Stimulated activated CD8-positive, alpha-beta memory T cell treated with anti-CD3 and anti-CD28 coated beads, Interleukin-7, amount 100 ng/mL, for 4 hours (primary cell): ENCODE measurements at regions not wholly inside any gene's neighbourhood (a gene's known extent, or its start where the extent isn't known, plus 50 kb on each side); places are given as distances from the start of the nearest gene placed in this dataset.
"Not testable (repeated sequence)": the region's sequence is repeated elsewhere in the genome, so short reads cannot be mapped to it uniquely, and the experiment has no call there.

Source experiments
- DNase-seq, 2 donors: peaks; one replicate each; pipeline ENCODE4 v3.0.0-alpha.2; 2020; ENCODE audit warnings: low read depth in 2 of 2

GRCh38 chr5:92633875-92634487 lies 947.0 kb downstream of the NR2F1-AS1 start:
- no peak for DNase-seq

- no peak for DNase-seq
Observed at GRCh38 chr5:92633176-92633575, 947.8 kb downstream of the NR2F1-AS1 start.

- DNase-seq = not testable (repeated sequence)
Observed at GRCh38 chr5:92631237-92631701, 949.8 kb downstream of the NR2F1-AS1 start.

- no peak for DNase-seq
Observed at GRCh38 chr5:92629574-92629973, 951.4 kb downstream of the NR2F1-AS1 start.

GRCh38 chr5:92629000-92629399 lies 952.0 kb downstream of the NR2F1-AS1 start:
- no peak for DNase-seq

DNA sequence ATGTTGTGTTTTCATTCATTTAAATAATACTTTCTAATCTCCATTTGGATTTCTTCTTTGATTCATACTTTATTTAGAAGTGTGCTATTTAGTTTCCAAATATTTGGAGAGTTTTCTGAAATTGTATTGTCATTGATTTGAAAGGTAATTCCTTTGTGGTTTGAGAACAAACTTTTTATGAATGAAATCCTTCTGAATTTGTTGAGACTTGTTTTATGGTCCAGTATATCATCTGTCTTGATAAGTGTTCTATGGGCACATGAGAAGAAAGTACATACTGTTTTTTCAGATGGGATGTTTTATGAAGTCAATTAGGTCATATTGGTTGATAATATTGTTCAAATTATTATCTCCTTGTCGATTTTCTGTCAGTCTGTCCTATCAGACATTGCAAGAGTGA lies 953.8 kb downstream of the NR2F1-AS1 start:
- DNase-seq = no peak

DNA sequence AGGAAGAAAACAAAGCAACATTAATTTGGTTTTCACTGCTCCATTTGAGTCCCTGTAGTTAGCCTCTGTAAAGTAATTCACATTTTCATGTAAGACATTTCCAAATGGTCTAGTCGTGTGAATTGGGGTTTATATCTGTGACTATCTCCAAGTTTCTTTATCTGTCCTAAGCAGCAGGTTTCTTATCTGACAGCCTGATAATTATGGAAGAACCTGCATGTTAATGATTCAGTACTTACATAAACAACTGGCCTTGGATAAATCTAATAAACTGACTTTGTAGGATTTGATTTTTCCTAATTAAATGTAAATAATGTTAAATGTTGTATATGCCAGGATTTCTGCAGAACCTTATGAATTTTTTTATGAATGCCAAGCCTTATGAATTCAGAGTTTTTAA lies 964.9 kb downstream of the NR2F1-AS1 start:
- no peak for DNase-seq

DNA sequence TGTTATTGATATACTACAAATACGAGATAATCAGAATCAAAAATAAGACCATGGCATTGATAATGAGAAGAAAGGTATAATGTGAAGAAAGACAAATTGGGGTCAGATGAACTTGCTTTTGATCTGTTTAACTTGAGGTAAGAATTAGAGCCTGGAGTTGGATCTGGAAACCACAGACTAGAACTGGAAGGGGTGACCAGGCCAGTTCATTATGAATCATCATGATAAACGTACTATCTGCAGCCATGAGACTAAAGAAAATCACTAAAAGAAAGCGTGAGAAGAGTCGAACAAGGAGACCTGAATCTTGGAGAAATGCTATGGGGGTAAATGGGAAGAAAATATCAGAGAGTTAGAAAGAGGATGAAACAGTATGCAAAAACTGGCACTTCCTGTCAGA lies 967.5 kb downstream of the NR2F1-AS1 start:
- no peak for DNase-seq

DNA sequence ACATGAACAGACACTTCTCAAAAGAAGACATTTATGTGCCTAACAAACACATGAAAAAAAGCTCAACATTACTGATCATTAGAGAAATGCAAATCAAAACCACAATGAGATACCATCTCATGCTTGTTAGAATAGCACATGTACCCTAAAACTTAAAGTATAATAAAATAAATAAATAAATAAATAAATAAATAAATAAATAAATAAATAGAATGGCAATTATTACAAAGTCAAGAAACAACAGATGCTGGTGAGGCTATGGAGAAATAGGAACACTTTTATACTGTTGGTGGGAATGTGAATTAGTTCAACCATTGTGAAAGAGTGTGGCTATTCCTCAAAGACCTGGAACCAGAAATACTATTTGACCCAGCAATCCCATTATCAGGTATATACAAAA lies 970.6 kb downstream of the NR2F1-AS1 start:
- DNase-seq = not testable (repeated sequence)

- DNase-seq = no peak
Observed at GRCh38 chr5:92605591-92605990, 975.4 kb downstream of the NR2F1-AS1 start.

DNA sequence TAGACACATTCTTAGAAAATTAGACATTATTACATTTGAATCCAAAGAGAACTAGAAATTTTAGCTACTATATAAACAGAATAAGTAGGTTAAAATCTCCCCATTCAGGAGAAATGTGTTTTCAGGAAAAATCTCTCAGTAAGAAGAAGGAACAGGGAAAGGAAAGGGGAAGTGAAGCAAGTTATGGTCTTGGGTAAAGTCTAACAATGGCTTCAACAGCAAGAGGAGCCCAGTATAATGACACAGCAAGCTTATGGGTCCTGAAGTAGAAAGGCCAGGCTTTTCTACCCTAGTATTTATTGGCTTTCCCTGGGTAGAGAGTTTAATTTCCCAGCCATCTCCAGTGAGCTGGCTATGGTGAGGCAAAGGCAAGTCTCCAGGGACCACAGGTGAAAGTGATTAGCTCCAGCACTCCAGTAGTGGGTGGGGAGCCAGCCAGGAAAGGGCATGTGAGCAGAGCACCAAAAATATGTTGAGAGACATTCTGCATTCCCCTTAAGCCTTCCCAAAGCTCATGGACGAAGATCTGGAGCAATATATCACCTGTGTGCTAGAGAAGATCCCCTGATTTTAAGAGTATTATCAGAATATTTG lies 981.7 kb downstream of the NR2F1-AS1 start:
- no peak for DNase-seq

GRCh38 chr5:92594031-92594430 lies 987.0 kb downstream of the NR2F1-AS1 start:
- DNase-seq = no peak

DNA sequence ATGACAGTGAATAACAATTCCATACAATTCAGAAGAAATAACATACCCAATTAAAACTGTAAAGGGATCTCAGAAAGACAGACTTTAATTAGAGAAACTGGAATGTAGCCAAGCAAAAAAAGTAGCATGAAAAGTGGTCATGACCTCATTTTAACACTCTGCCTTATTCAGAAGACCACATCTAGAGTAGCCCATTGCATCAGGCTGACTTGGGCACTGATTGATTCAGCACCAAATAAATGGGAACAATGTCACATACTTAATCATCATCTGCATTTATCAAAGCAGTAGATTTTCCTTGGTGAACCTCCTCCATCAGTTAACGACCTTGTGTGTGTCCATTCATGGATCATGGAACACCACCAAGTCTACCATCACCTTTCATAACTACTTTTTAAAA lies 992.1 kb downstream of the NR2F1-AS1 start:
- no peak for DNase-seq

DNA sequence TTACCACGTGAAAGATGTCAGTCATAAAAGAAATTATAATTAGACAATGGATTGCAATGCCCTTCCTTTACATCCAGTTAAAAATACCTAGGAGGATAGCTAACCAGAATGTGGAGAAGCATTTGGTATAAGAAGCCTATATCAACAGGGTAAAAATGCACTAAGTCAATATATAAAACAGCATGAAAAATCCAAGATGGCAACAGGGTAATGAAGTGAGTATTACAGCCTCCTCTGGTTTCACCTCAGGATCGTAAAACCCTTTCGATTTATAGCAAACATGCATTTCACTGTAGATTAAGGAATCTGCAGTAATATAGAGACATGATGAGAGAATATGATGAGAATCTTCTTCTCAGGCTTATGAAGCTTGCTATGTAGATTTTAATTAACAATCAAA lies 999.3 kb downstream of the NR2F1-AS1 start:
- DNase-seq = no peak

DNA sequence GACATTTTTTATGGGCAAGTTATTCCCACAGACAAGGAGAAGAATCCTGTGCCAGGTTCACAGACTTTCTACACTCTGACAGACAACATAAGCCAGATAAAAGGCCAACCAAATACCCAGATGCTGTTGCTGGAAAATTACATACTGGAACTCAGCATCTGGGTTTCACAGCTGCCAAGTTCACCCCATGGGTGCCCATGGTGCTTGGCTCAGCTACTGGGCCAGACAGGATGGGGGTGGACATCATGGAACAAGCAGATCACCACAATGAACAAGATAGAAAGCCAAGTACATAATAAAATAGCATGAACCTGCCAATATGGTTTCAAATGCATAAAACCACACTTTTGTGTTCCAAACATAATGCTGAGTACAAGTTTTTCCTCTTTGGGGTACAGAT lies 999.8 kb downstream of the NR2F1-AS1 start:
- no peak for DNase-seq

- DNase-seq = no peak
Observed at GRCh38 chr5:92580814-92581213, 1000.2 kb downstream of the NR2F1-AS1 start.

DNA sequence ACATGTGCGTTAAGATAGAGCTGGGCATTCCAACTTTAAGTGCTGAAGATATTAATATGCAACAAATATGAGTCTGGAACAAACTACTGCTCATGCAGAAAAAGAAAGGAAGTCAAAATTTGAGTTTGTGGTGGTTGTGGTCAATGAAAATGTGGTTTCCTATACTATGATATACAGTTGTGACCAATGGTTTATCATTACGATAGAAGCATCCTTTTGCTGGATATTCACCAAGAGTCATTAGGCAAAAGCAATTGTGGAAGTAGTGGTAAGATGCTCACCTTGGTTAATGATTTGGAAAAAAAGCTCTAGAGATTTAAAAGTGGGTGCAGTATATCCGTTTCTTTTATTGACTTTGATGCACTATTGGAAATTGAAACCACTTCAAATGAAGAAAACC lies 1007.0 kb downstream of the NR2F1-AS1 start:
- no peak for DNase-seq

- DNase-seq = no peak
Observed at GRCh38 chr5:92568522-92568921, 1012.5 kb downstream of the NR2F1-AS1 start.

DNA sequence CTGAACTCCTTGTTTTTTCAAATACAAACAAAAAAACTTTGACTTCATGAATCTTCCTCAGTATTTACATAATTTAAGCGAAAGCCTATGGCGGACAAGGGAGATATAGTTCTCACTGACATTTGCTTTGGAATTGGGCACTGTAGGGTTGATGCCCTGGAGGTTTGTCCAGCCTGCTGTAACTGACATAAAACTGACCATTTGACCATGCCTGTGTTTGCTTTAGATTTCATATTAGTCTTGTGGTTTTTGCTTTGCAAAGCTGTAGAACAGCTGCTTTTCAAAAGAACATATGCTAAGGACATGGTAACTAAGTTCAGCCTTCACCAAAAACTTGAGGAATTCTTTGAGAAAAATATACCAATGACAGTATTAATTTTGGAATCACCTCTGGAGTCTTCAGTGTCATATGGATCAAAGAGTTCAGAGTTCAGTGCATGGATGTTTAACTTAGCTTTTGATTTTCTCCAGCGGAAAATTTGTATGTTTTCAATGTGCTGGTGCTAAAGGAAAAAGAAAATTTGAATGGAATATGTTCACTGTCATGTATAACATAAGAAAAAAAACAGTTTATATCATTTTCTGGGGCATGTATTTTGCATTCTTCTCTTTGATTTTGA lies 1013.1 kb downstream of the NR2F1-AS1 start:
- no peak for DNase-seq

- no peak for DNase-seq
Observed at GRCh38 chr5:92566113-92566786, 1014.8 kb downstream of the NR2F1-AS1 start.

DNA sequence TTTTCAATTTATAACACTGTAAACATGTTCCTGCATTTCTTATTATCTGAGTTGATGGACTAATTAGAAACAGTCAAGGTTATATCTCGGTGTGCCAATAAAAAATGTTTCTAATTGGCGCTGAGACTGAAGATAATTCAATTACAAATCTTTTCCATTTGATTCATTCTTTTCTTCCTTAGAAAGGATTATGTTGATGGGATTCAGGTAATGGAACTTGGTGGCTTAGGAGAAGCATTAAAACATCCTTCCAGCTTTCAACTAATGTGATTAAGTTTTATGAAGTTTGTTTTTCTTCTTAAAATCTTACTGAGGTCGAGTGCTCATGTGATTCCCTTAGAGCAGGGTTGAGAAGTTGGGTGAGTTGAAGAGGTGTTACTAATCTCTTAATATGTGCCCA lies 1015.3 kb downstream of the NR2F1-AS1 start:
- DNase-seq = no peak

DNA sequence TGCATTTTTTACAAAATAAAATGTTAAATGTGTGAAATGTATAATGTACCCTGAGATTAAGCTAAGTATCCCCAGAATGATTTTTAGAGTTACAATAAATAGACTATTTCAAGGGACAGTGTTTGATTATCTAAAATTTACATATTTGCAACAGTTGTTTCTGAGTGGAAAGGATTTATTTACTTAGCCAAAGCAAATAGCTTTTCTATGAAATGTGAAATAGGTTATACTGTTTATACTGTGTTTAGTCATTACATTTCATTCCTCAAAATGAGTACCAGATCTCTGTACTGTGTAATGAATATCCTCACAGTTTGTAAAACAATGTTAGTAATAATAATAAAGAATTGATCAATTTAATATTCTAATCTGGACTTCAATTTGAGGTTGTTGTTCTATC lies 1019.0 kb downstream of the NR2F1-AS1 start:
- no peak for DNase-seq
